HCT116 (cell line): ENCODE measurements at regions not wholly inside any gene's neighbourhood (a gene's known extent, or its start where the extent isn't known, plus 50 kb on each side); places are given as distances from the start of the nearest gene placed in this dataset.

ENCODE experiments used
- ATAC-seq: fragments of 200-7000 bp; cut with Tn5 transposase; 2 replicates; pipeline ENCODE4 v1.9.1; 2020; ENCODE audit warnings: mild to moderate bottlenecking, moderate library complexity
- BruUV-seq: library from RNA; stranded (reverse); fragments of 400-500 nt; replicated peaks from 2 replicates; lab custom pipeline; 2021; lab: Mats Ljungman, UMichigan
- CTCF ChIA-PET: fragments of 300-600 bp; sonication (Branson Sonifier 250); formaldehyde crosslinking; loops from one replicate; lab custom pipeline; 2021; ENCODE audit warnings: antibody characterized with exemption; lab: Charles Lee
- POLR2A ChIA-PET: fragments of 300-600, 350-600 bp; sonication (Branson Sonifier 250); formaldehyde crosslinking; loops from one replicate; lab custom pipeline; 2021; ENCODE audit warnings: antibody characterized with exemption; lab: Charles Lee
- RAD21 ChIA-PET, 2 experiments: fragments of 300-600 bp; sonication (Branson Sonifier 250); formaldehyde crosslinking; loops; one replicate each; lab custom pipeline; 2023; ENCODE audit warnings: low total read pairs in 2 of 2; ENCODE audit not compliant: uncharacterized antibody in 2 of 2, unreplicated experiment in 2 of 2, low non-redundant PET in 1 of 2; lab: Charles Lee
- DNase-seq: peaks from one replicate; pipeline ENCODE4 v3.0.0-alpha.2; 2010; ENCODE audit warnings: low read depth, low spot score
- H2AFZ ChIP-seq: fragments of 200-600 bp; shearing (Covaris generic), sonication (generic); 2 replicates; pipeline ENCODE4 v1.6.1; 2017; ENCODE audit warnings: low read depth, mixed run types, mixed read lengths, antibody characterized with exemption, low read length; ENCODE audit not compliant: poor library complexity, severe bottlenecking
- H3K27ac ChIP-seq: 2 replicates; pipeline ENCODE4 v1.5.1; 2012; ENCODE audit warnings: low read depth, low read length
- H3K27me3 ChIP-seq: fragments of 200-600 bp; sonication (generic); 2 replicates; pipeline ENCODE4 v1.6.1; 2016; ENCODE audit warnings: mixed run types, low read length, mixed read lengths; ENCODE audit not compliant: insufficient read depth
- H3K36me3 ChIP-seq, 2 experiments: fragments of 200-500 bp in 1 of 2; fragments of 200-600 bp in 1 of 2; sonication (Bioruptor generic) in 1 of 2; sonication (generic) in 1 of 2; 2 replicates each; pipeline versions ENCODE4 v1.5.1 to v1.6.1; 2014 to 2016; ENCODE audit warnings: low read length in 2 of 2, inconsistent platforms in 1 of 2, mixed read lengths in 1 of 2, mixed run types in 1 of 2; ENCODE audit not compliant: insufficient read depth in 2 of 2, control insufficient read depth in 1 of 2
- H3K4me1 ChIP-seq, 2 experiments: fragments of 200-600 bp in 1 of 2; sonication (generic) in 1 of 2; 2 replicates each; pipeline versions ENCODE4 v1.5.1 to v1.6.1; 2012 to 2017; ENCODE audit warnings: low read length in 2 of 2, inconsistent platforms in 1 of 2, mild to moderate bottlenecking in 1 of 2, mixed read lengths in 1 of 2, mixed run types in 1 of 2, moderate library complexity in 1 of 2; ENCODE audit not compliant: insufficient read depth in 2 of 2, control insufficient read depth in 1 of 2
- H3K4me2 ChIP-seq: fragments of 200-600 bp; sonication (generic); 2 replicates; pipeline ENCODE4 v1.6.1; 2017; ENCODE audit warnings: mixed run types, low read length, mixed read lengths
- H3K4me3 ChIP-seq, 2 experiments: fragments of 200-600 bp in 1 of 2; sonication (generic) in 1 of 2; replicated peaks in 1 of 2; 2 replicates each; pipeline ENCODE4 v1.5.1; 2011 to 2016; ENCODE audit warnings: low read length in 2 of 2, control low read depth in 1 of 2, low read depth in 1 of 2, mild to moderate bottlenecking in 1 of 2, mixed read lengths in 1 of 2, mixed run types in 1 of 2
- H3K79me2 ChIP-seq: fragments of 200-600 bp; sonication (generic); 2 replicates; pipeline ENCODE4 v1.6.1; 2017; ENCODE audit warnings: mild to moderate bottlenecking, mixed run types, low read length, moderate library complexity, mixed read lengths; ENCODE audit not compliant: insufficient read depth
- H3K9ac ChIP-seq: fragments of 200-600 bp; sonication (generic); 2 replicates; pipeline ENCODE4 v1.6.1; 2016; ENCODE audit warnings: low read length, mixed read lengths
- H3K9me2 ChIP-seq: fragments of 200-600 bp; sonication (generic), shearing (Covaris generic); 2 replicates; pipeline ENCODE4 v1.6.1; 2017; ENCODE audit warnings: mixed run types, mild to moderate bottlenecking, moderate library complexity; ENCODE audit not compliant: insufficient read depth
- H3K9me3 ChIP-seq, 2 experiments: fragments of 200-500 bp in 1 of 2; fragments of 200-600 bp in 1 of 2; sonication (Bioruptor generic) in 1 of 2; sonication (generic) in 1 of 2; 2 replicates each; pipeline ENCODE4 v1.6.1; 2014 to 2017; ENCODE audit warnings: low read length in 2 of 2, mixed read lengths in 2 of 2, inconsistent platforms in 1 of 2, low read depth in 1 of 2, mild to moderate bottlenecking in 1 of 2, mixed run types in 1 of 2, moderate library complexity in 1 of 2; ENCODE audit not compliant: control insufficient read depth in 1 of 2, insufficient read depth in 1 of 2
- H4K20me1 ChIP-seq: fragments of 200-600 bp; sonication (generic), shearing (Covaris generic); 2 replicates; pipeline ENCODE4 v1.6.1; 2017; ENCODE audit warnings: mixed run types, mild to moderate bottlenecking, moderate library complexity; ENCODE audit not compliant: insufficient read depth
- CBX3 ChIP-seq: IDR thresholded peaks from 2 replicates; pipeline ENCODE4 v1.6.1; 2012; ENCODE audit warnings: low read depth
- CEBPB ChIP-seq: IDR thresholded peaks from 2 replicates; pipeline ENCODE4 v1.6.1; 2012; ENCODE audit warnings: low read depth
- CTCF ChIP-seq, 3 experiments: fragments of 200-600 bp in 1 of 3; sonication (generic) in 1 of 3; IDR thresholded peaks in 2 of 3; conservative IDR thresholded peaks in 1 of 3; 2 replicates each; pipeline ENCODE4 v1.5.1; 2012 to 2017; ENCODE audit warnings: low read depth in 2 of 3, low read length in 2 of 3, antibody characterized with exemption in 1 of 3, borderline replicate concordance in 1 of 3, control low read depth in 1 of 3, mild to moderate bottlenecking in 1 of 3, mixed read lengths in 1 of 3, mixed run types in 1 of 3, moderate library complexity in 1 of 3; ENCODE audit not compliant: insufficient read depth in 1 of 3
- ELF1 ChIP-seq: IDR thresholded peaks from 2 replicates; pipeline ENCODE4 v1.6.1; 2012; ENCODE audit warnings: low read depth, borderline replicate concordance
- EZH2 ChIP-seq: fragments of 200-600 bp; sonication (generic); IDR thresholded peaks from 2 replicates; pipeline ENCODE4 v1.6.1; 2017; ENCODE audit warnings: antibody characterized with exemption, mixed run types
- EZH2phosphoT487 ChIP-seq: fragments of 200-600 bp; IDR thresholded peaks from 2 replicates; pipeline ENCODE4 v1.6.1; 2018; ENCODE audit warnings: antibody characterized with exemption, borderline replicate concordance
- FOSL1 ChIP-seq: IDR thresholded peaks from 2 replicates; pipeline ENCODE4 v1.6.1; 2012; ENCODE audit warnings: low read depth
- POLR2AphosphoS5 ChIP-seq: IDR thresholded peaks from 2 replicates; pipeline ENCODE4 v1.6.1; 2011; ENCODE audit warnings: mild to moderate bottlenecking, low read depth, low read length, moderate library complexity
- RAD21 ChIP-seq: IDR thresholded peaks from 2 replicates; pipeline ENCODE4 v1.6.1; 2012; ENCODE audit warnings: low read depth, mild to moderate bottlenecking
- SIN3A ChIP-seq: IDR thresholded peaks from 2 replicates; pipeline ENCODE4 v1.6.1; 2012; ENCODE audit warnings: low read depth
- SP1 ChIP-seq: IDR thresholded peaks from 2 replicates; pipeline ENCODE4 v1.6.1; 2012; ENCODE audit warnings: low read depth
- SRF ChIP-seq: IDR thresholded peaks from 2 replicates; pipeline ENCODE4 v1.6.1; 2012; ENCODE audit warnings: low read depth
- TCF7L2 ChIP-seq: IDR thresholded peaks from 2 replicates; pipeline ENCODE4 v1.7.0; 2011; ENCODE audit warnings: borderline replicate concordance, inconsistent platforms; ENCODE audit not compliant: insufficient read depth, insufficient read length; ENCODE audit errors: extremely low read depth
- YY1 ChIP-seq: IDR thresholded peaks from 2 replicates; pipeline ENCODE4 v1.6.1; 2011; ENCODE audit warnings: low read length, low read depth, moderate library complexity, mild to moderate bottlenecking; ENCODE audit not compliant: insufficient replicate concordance; ENCODE audit errors: extremely low read depth
- ZBTB33 ChIP-seq: IDR thresholded peaks from 2 replicates; pipeline ENCODE4 v1.6.1; 2011; ENCODE audit warnings: mild to moderate bottlenecking, low read length, moderate library complexity; ENCODE audit not compliant: insufficient replicate concordance; ENCODE audit errors: extremely low read depth
- ZFX ChIP-seq: fragments of 450-650 bp; IDR thresholded peaks from 2 replicates; pipeline ENCODE4 v1.6.1; 2017
- ZNF274 ChIP-seq: fragments of 200-500 bp; sonication (Bioruptor generic); IDR thresholded peaks from 2 replicates; pipeline ENCODE4 v1.6.1; 2014; ENCODE audit warnings: mild to moderate bottlenecking, low read depth, low read length, inconsistent platforms
- intact Hi-C: fragments of 100-400 bp; cut with micrococcal nuclease; formaldehyde crosslinking; loops from 2 replicates; pipeline ENCODE4 v1.10.0; 2022
- TF ChIP-seq, protein P1 (sequence below): IDR thresholded peaks from 2 replicates; pipeline ENCODE4 v1.6.1; 2012
- TF ChIP-seq, protein P2 (sequence below): IDR thresholded peaks from 2 replicates; pipeline ENCODE4 v1.6.1; 2012; ENCODE audit warnings: low read depth
- TF ChIP-seq, protein P3 (sequence below): IDR thresholded peaks from 2 replicates; pipeline ENCODE4 v1.6.1; 2012

GRCh38 chr21:27643326-27643725 lies 676.4 kb upstream of the ADAMTS5 start:
- Histone ChIP-seq H2AFZ (no peak overlapping the region), H3K9me3 (peaks cover 17 to 23% of the 10 kb centered on the region in 2 experiments; a peak in 2 of 4 replicates), H3K27ac (no peak overlapping the region), H3K4me2 (no peak overlapping the region), H3K27me3 (no peaks in the 10 kb centered on the region), H3K36me3 (no peaks in the 10 kb centered on the region), H3K79me2 (no peaks in the 10 kb centered on the region), H3K9me2 (no peaks in the 10 kb centered on the region), H3K4me3 (no peak overlapping the region)
- RAD21 ChIA-PET = no interaction called here
- intact Hi-C loops = no loop called here
- no peak for ATAC-seq
- CTCF ChIA-PET = no interaction called here
- TF ChIP-seq FOSL1 = no peak
- TF ChIP-seq SP1 = no peak
- no peak for TF ChIP-seq ZFX
- TF ChIP-seq CBX3 = no peak
- no peak for TF ChIP-seq CTCF (IDR thresholded peaks at IDR 0.05 in 2 of 3, conservative IDR thresholded peaks at IDR 0.05 in 1 of 3; ENCODE audit: borderline replicate concordance in 1 of 3, insufficient read depth in 1 of 3, low read depth in 2 of 3, low read length in 2 of 3)
- TF ChIP-seq ELF1 = no peak
- TF ChIP-seq EZH2phosphoT487 = no peak
- TF ChIP-seq ZNF274 = no peak
- TF ChIP-seq, protein P1, sequence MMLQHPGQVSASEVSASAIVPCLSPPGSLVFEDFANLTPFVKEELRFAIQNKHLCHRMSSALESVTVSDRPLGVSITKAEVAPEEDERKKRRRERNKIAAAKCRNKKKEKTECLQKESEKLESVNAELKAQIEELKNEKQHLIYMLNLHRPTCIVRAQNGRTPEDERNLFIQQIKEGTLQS = no peak
- TF ChIP-seq RAD21 = no peak
- no peak for TF ChIP-seq ZBTB33
- TF ChIP-seq SRF = no peak
- TF ChIP-seq, protein P2, sequence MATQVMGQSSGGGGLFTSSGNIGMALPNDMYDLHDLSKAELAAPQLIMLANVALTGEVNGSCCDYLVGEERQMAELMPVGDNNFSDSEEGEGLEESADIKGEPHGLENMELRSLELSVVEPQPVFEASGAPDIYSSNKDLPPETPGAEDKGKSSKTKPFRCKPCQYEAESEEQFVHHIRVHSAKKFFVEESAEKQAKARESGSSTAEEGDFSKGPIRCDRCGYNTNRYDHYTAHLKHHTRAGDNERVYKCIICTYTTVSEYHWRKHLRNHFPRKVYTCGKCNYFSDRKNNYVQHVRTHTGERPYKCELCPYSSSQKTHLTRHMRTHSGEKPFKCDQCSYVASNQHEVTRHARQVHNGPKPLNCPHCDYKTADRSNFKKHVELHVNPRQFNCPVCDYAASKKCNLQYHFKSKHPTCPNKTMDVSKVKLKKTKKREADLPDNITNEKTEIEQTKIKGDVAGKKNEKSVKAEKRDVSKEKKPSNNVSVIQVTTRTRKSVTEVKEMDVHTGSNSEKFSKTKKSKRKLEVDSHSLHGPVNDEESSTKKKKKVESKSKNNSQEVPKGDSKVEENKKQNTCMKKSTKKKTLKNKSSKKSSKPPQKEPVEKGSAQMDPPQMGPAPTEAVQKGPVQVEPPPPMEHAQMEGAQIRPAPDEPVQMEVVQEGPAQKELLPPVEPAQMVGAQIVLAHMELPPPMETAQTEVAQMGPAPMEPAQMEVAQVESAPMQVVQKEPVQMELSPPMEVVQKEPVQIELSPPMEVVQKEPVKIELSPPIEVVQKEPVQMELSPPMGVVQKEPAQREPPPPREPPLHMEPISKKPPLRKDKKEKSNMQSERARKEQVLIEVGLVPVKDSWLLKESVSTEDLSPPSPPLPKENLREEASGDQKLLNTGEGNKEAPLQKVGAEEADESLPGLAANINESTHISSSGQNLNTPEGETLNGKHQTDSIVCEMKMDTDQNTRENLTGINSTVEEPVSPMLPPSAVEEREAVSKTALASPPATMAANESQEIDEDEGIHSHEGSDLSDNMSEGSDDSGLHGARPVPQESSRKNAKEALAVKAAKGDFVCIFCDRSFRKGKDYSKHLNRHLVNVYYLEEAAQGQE = no peak
- no peak for TF ChIP-seq POLR2AphosphoS5
- no peak for TF ChIP-seq CEBPB
- no peak for TF ChIP-seq SIN3A
- no peak for TF ChIP-seq YY1
- no peak for TF ChIP-seq TCF7L2
- TF ChIP-seq, protein P3, sequence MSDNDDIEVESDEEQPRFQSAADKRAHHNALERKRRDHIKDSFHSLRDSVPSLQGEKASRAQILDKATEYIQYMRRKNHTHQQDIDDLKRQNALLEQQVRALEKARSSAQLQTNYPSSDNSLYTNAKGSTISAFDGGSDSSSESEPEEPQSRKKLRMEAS = no peak
- no peak for TF ChIP-seq EZH2
- TF ChIP-seq, all 23 proteins: peak for 0
- no peaks in the 10 kb centered on the region for H4K20me1 ChIP-seq
- DNase-seq = no peak
- no TSS peak for BruUV-seq
- no peaks in the 10 kb centered on the region for H3K4me1 ChIP-seq
- no peak overlapping the region for H3K9ac ChIP-seq
- POLR2A ChIA-PET = no interaction called here
